ENCODE measurements at regions not wholly inside any gene's neighbourhood (a gene's known extent, or its start where the extent isn't known, plus 50 kb on each side); places are given as distances from the start of the nearest gene placed in this dataset.

GRCh38 chr6:121828146-121828886 lies 392.9 kb downstream of the GJA1 start:
- TF ChIP-seq POLR2A (IDR thresholded peaks at IDR 0.05) (no peak), CTCF (IDR thresholded peaks at IDR 0.05) (no peak), POLR2AphosphoS5 (IDR thresholded peaks at IDR 0.05) (no peak)

All from stomach (tissue), 4 donors.